SW 1271 (cell line): ENCODE measurements at regions not wholly inside any gene's neighbourhood (a gene's known extent, or its start where the extent isn't known, plus 50 kb on each side); places are given as distances from the start of the nearest gene placed in this dataset.
A peak's percentile ranks its signal among the peaks of the same experiment; 100 is the strongest.
"Not testable (repeated sequence)": the region's sequence is repeated elsewhere in the genome, so short reads cannot be mapped to it uniquely, and the experiment has no call there.

Source experiments
- DNase-seq, 2 experiments: peaks; one replicate each; lab custom pipeline; 2025; lab: John Stamatoyannopoulos, UW

- DNase-seq, result no peak
These were observed 168.1 kb downstream of the DUSP10 start for GRCh38 chr1:221573756-221574155.

GRCh38 chr1:221574529-221574928 lies 167.4 kb downstream of the DUSP10 start:
- DNase-seq, result no peak

GRCh38 chr1:221575605-221576004 lies 166.3 kb downstream of the DUSP10 start:
- DNase-seq, result no peak

DNA sequence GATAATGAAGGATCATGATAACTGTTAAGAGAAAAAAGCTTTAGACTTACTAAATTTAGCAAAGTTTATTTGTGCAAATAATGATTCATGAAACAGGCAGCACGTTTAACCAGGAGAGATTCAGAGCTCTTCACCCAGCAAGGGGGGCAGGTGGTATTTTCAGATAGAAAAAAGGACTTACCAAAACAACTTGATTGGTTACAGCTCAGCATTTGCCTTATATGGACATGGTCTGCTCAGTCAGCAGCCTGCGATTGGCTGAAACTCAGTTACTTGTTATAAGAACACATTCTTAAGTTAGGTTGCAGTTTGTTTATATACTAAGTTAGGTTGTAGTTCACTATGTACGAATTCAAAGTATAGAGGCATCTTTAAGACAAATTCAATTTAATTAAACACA lies 165.6 kb downstream of the DUSP10 start:
- DNase-seq, result no peak

- DNase-seq, result no peak
These were observed 158.4 kb downstream of the DUSP10 start for GRCh38 chr1:221583465-221583864.

DNA sequence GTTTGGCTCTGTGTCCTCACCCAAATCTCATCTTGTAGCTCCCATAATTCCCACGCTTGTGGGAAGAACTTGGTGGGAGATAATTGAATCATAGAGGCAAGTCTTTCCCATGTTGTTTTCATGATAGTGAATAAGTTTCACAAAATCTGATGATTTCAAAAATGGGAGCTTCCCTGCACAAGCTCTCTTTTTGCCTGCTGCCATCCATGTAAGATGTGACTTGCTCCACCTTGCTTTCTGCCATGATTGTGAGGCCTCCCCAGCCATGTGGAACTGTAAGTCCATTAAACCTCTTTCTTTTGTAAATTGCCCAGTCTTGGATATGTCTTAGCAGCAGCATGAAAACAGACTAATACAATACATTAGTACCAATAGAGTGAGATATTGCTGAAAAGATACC lies 154.9 kb downstream of the DUSP10 start:
- not testable (repeated sequence) for DNase-seq

- DNase-seq, result not testable (repeated sequence)
These were observed 150.6 kb downstream of the DUSP10 start for GRCh38 chr1:221591250-221591649.

DNA sequence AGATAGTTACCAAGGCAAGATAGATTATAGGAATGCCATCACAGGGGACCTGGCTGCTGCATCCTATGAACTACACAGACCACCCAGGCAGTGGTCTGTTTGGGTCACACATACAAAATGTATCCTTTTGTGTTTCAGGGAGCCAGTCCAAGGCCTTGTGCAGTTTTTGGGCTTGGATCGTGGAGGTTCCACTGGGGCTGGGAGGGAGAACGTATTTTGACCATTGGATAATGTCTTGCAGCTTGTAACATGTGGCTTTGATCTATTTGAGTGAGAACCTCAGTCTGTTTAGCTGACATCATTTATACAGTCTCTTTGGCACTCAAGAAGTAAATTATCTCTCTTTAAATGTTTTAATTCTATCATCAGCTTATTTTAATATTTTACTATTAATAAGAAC lies 147.3 kb downstream of the DUSP10 start:
- no peak for DNase-seq

DNA sequence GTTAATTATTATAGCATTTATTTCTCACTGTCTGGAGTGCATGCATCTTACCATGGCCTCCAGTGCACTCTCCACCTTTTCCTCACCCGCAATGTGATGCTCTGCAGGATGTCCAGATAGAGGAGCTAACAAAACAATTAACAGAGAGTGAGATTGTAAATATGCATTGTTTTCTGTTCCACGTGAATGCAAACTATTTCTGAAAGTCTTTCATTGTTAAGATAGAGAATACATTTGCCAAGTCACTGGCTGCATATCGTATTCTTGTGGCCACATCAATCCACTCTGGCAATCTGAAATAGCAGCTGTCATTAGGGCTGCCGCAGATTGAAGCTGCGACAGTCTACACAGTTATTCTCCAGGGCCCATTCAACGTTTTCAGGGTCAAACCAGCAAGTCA lies 143.8 kb downstream of the DUSP10 start:
- no peak for DNase-seq

- DNase-seq, result no peak
These were observed 140.7 kb downstream of the DUSP10 start for GRCh38 chr1:221601166-221601565.

DNA sequence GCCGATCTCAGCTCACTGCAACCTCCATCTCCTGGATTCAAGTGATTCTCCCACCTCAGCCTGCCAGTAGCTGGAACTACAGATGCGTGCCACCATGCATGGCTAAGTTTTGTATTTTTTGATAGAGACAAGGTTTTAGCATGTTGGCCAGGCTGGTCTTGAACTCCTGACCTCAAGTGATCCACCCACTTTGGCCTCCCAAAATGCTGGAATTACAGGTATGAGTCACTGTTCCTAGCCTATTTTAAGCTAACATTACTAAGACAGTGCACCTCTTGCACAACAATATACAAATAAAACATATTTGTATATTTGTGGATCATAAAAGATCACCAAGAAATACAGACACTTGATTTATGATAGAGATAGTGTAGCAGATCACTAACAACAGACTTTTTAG lies 139.1 kb downstream of the DUSP10 start:
- DNase-seq, result no peak

DNA sequence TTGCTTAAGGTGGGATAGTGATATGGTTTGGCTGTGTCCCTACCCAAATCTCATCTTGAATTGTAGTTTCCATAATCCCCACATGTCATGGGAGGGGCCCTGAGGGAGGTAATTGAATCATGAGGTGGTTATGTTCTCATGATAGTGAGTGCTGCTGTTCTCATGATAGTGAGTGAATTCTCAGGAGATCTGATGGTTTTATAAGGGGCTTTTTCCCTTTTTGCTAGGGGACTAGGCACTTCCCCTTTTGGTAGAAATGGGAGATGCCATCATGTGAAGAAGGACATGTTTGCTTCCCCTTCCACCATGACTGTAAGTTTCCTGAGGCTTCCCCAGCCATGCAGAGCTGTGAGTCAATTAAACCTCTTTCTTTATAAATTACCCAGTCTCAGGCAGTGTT lies 137.5 kb downstream of the DUSP10 start:
- DNase-seq, result not testable (repeated sequence)

DNA sequence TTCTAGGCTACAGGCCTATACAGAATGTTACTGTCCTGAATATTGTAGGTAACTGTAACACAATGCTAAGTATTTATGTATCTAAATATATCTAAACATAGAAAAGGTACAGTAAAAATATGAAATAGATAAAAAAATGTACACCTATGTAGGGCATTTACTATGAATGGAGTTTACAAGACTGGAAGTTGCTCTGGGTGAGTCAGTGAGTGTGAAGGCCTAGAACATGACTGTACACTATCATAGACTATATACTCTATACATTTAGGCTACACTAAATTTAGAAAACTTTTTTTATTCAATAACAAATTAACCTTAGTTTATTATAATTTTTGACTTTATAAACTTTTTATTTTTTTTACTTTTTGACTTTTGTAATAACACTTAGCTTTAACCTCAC lies 136.9 kb downstream of the DUSP10 start:
- DNase-seq, result no peak

GRCh38 chr1:221605569-221605968 lies 136.3 kb downstream of the DUSP10 start:
- DNase-seq, result no peak

GRCh38 chr1:221606256-221606655 lies 135.6 kb downstream of the DUSP10 start:
- no peak for DNase-seq

DNA sequence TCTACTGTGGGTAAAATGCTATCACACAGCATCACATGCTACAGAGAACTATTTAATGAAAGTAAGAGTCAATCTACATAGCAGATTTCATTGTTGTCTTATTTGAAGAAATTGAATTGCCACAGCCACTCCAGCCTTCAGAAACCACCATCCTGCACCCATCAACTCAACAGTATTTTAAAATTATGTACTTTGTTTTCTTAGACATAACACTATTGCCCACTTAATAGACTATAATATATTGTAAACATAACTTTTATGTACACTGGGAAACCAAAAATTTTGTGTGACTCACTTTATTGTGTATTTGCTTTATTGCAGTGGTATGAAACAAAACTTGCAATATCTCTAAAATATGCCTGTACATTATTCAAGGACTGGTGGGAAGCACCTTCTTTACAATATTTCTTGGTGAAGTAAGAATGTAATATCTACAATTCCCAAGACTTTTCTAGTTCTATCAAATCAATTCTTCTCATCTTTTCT lies 133.0 kb downstream of the DUSP10 start:
- no peak for DNase-seq

- DNase-seq, result no peak
These were observed 130.2 kb downstream of the DUSP10 start for GRCh38 chr1:221611656-221612046.

DNA sequence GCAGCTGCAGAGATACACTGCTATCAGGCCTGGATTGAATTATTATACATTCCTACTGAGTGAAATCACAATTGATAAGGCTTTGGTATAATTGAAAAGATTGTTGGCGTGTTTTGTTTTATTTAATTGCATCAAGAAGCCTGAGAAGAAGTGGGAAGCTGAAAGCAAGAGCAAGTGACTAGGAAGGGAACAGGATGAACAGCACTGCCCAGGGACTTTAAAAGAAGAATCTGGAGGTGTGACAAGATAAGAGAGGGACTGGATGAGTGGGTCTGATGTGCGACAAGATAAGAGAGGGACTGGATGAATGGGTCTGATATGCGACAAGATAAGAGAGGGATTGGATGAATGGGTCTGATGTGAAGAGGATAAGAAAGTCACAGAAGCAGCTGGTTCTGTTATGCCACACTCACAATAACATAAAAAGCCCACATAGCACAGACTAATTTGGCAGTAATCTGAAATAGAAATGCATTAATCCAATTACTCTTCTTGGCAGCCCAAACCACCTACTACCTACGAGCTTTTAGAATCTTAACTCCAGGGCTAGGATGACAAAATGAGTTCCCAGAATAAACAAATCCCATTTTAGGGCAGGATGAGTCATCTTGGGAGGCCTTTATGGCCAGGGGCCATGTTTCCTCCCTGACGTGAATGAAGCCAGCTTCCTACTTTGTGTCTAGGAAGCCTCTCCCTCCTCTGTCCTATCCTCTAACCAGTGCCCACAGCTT lies 129.7 kb downstream of the DUSP10 start:
- DNase-seq, result peak in 1 of 2 experiments; percentile 47

GRCh38 chr1:221620437-221621384 lies 121.2 kb downstream of the DUSP10 start:
- no peak for DNase-seq

DNA sequence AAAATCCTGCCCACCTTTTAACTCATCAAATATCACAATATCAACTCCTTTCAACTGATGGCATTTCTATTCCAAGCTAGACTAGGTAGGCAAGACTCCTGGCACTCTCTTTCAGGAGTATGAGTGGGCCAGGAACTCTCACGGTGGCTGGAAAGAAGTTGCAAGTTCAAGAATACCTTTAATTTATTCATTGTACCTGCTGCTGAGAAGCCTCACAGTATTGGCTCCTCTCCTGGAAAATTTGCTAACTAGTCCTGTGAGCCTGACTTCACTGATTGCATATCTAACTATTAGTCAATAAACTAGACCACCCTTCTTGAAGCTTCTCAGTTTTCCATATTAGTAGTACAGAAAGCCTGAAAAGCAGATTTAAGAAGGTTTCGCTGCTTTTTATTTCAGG lies 120.2 kb downstream of the DUSP10 start:
- no peak for DNase-seq

DNA sequence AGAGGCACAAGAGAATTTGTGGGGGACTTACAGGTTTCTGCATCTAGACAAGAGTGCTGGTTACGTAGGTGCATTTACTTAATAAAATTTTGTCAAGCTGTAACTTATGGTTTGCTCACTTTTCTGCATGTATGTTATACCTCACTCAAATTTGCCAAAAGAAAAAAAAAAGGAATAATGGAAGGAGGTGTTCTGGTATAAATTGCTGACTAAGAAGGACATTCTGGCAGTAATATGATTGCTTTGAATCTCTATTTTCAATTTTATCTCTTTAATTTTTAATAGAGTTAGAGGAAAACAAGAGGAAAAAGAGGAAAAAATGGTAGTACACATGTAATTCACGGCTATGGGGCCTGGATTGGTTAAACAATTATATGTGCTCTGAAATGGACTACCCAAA lies 119.5 kb downstream of the DUSP10 start:
- no peak for DNase-seq

DNA sequence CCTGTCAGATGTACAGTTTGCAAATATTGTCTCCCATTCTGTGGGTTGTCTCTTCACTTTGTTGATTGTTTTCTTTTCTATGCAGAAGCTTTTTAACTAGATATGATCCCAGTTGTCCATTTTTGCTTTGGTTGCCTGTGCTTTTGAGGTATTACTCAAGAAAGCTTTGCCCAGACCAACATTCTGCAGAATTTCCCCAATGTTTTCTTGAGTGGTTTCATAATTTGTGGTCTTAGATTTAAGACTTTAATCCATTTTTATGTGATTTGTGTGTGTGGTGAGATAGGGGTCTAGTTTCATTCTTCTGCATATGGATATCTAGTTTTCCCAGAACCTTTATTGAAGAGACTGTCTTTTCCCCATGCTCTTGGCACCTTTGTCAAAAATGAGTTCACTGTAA lies 116.9 kb downstream of the DUSP10 start:
- no peak for DNase-seq

GRCh38 chr1:221626041-221626440 lies 115.8 kb downstream of the DUSP10 start:
- no peak for DNase-seq
